Endothelial cell of umbilical vein (primary cell): ENCODE measurements at regions not wholly inside any gene's neighbourhood (a gene's known extent, or its start where the extent isn't known, plus 50 kb on each side); places are given as distances from the start of the nearest gene placed in this dataset.

ENCODE experiments used
- BruUV-seq: library from RNA; stranded (reverse); fragments of 400-500 nt; replicated peaks from 2 replicates; lab custom pipeline; 2021; lab: Mats Ljungman, UMichigan
- CTCF ChIA-PET: fragments of 300-600, 350-600 bp; sonication (Branson Sonifier 250); formaldehyde crosslinking; loops from one replicate; lab custom pipeline; 2021; ENCODE audit warnings: antibody characterized with exemption, inconsistent platforms; lab: Charles Lee
- POLR2A ChIA-PET: fragments of 300-600, 350-600 bp; sonication (Branson Sonifier 250); formaldehyde crosslinking; loops from one replicate; lab custom pipeline; 2021; ENCODE audit warnings: antibody characterized with exemption, inconsistent platforms; lab: Charles Lee
- DNase-seq: peaks from one replicate; pipeline ENCODE4 v3.0.0-alpha.2; 2011; ENCODE audit warnings: low read depth, low spot score
- FAIRE-seq: peaks from 2 replicates; lab custom pipeline; 2011; peaks lifted over from hg19 to GRCh38; lab: Jason Lieb, UNC
- H2AFZ ChIP-seq: 2 replicates; pipeline ENCODE4 v1.6.0; 2012; ENCODE audit warnings: low read depth, low read length, control low read depth, inconsistent platforms
- H3K27ac ChIP-seq: 2 replicates; pipeline ENCODE4 v1.5.1; 2011; ENCODE audit warnings: low read depth, mild to moderate bottlenecking, control low read depth, low read length, moderate library complexity; ENCODE audit not compliant: insufficient read depth
- H3K27me3 ChIP-seq, 2 experiments: 2 replicates each; pipeline versions ENCODE4 v1.6.0 to v1.6.1; 2011; ENCODE audit warnings: low read length in 2 of 2, mixed read lengths in 1 of 2; ENCODE audit not compliant: control insufficient read depth in 2 of 2, insufficient read depth in 2 of 2
- H3K36me3 ChIP-seq, 2 experiments: 2 replicates in 1 of 2; 3 replicates in 1 of 2; pipeline ENCODE4 v1.5.1; 2011; ENCODE audit warnings: low read length in 2 of 2, mild to moderate bottlenecking in 1 of 2, moderate library complexity in 1 of 2; ENCODE audit not compliant: control insufficient read depth in 2 of 2, insufficient read depth in 2 of 2; ENCODE audit errors: extremely low read depth in 1 of 2
- H3K4me1 ChIP-seq: 3 replicates; pipeline ENCODE4 v1.5.1; 2011; ENCODE audit warnings: mild to moderate bottlenecking, low read length; ENCODE audit not compliant: control insufficient read depth, insufficient read depth; ENCODE audit errors: extremely low read depth
- H3K4me2 ChIP-seq: 2 replicates; pipeline ENCODE4 v1.6.1; 2011; ENCODE audit warnings: low read length, control low read depth, mixed read lengths; ENCODE audit not compliant: insufficient read depth
- H3K4me3 ChIP-seq, 3 experiments: fragments of 200-600 bp in 1 of 3; sonication (generic), shearing (Covaris generic) in 1 of 3; replicated peaks in 1 of 3; 2 replicates each; pipeline ENCODE4 v1.5.1; 2011 to 2016; ENCODE audit warnings: control low read depth in 3 of 3, low read length in 3 of 3, mild to moderate bottlenecking in 2 of 3, inconsistent platforms in 1 of 3, low read depth in 1 of 3, moderate library complexity in 1 of 3; ENCODE audit not compliant: insufficient read depth in 1 of 3
- H3K79me2 ChIP-seq: 2 replicates; pipeline ENCODE4 v1.6.0; 2012; ENCODE audit warnings: low read length, inconsistent platforms; ENCODE audit not compliant: control insufficient read depth, insufficient read depth
- H3K9ac ChIP-seq: replicated peaks from 2 replicates; pipeline ENCODE3; 2011; ENCODE audit warnings: low read length, control low read depth; ENCODE audit not compliant: insufficient read depth; ENCODE audit errors: extremely low read depth
- H3K9me1 ChIP-seq: replicated peaks from 3 replicates; pipeline ENCODE4 v1.6.0; 2011; ENCODE audit warnings: mild to moderate bottlenecking, low read length; ENCODE audit not compliant: control insufficient read depth, insufficient read depth; ENCODE audit errors: extremely low read depth
- H3K9me3 ChIP-seq: replicated peaks from 2 replicates; pipeline ENCODE4 v1.5.1; 2012; ENCODE audit warnings: low read length, inconsistent platforms; ENCODE audit not compliant: control insufficient read depth, insufficient read depth
- H4K20me1 ChIP-seq: replicated peaks from 2 replicates; pipeline ENCODE3; 2011; ENCODE audit warnings: mild to moderate bottlenecking, low read length; ENCODE audit not compliant: control insufficient read depth, insufficient read depth; ENCODE audit errors: extremely low read depth
- EZH2 ChIP-seq: IDR thresholded peaks from 2 replicates; pipeline ENCODE4 v1.6.1; 2012; ENCODE audit warnings: borderline replicate concordance, low read depth, mild to moderate bottlenecking, moderate library complexity, low read length, inconsistent platforms; ENCODE audit not compliant: severe bottlenecking
- JUN ChIP-seq: IDR thresholded peaks from 2 replicates; pipeline ENCODE4 v1.6.1; 2011; ENCODE audit warnings: borderline replicate concordance, low read depth; ENCODE audit not compliant: insufficient read length, insufficient read depth
- POLR2A ChIP-seq: IDR thresholded peaks from 2 replicates; pipeline ENCODE4 v1.6.1; 2012; ENCODE audit warnings: low read depth, mild to moderate bottlenecking, control low read depth, low read length
- POLR2AphosphoS5 ChIP-seq: IDR thresholded peaks from 2 replicates; pipeline ENCODE4 v1.6.1; 2012; ENCODE audit warnings: low read depth, mild to moderate bottlenecking, control low read depth, low read length, moderate library complexity; ENCODE audit not compliant: insufficient read depth
- dilution Hi-C: fragments of 300-500 bp; cut with MboI; formaldehyde crosslinking; loops from one replicate; pipeline ENCODE4 v1.15.0; 2019; ENCODE audit warnings: low sequenced_read_pairs; ENCODE audit not compliant: extremely low pct_ligation_motif_present
- intact Hi-C: fragments of 100-400 bp; cut with micrococcal nuclease; formaldehyde crosslinking; loops from one replicate; pipeline ENCODE4 v1.10.0; 2022
- TF ChIP-seq, protein P1 (sequence below): IDR thresholded peaks from 2 replicates; pipeline ENCODE4 v1.6.1; 2011; ENCODE audit not compliant: insufficient read depth, insufficient read length
- TF ChIP-seq, protein P2 (sequence below), 2 donors: IDR thresholded peaks; 1 replicate in 1 of 2; 2 replicates in 1 of 2; pipeline ENCODE4 v1.5.1; 2011; ENCODE audit warnings: low read length in 2 of 2, mild to moderate bottlenecking in 2 of 2, moderate library complexity in 2 of 2, control low read depth in 1 of 2, inconsistent platforms in 1 of 2, low read depth in 1 of 2; ENCODE audit not compliant: insufficient read depth in 1 of 2; ENCODE audit errors: extremely low read depth in 1 of 2

DNA sequence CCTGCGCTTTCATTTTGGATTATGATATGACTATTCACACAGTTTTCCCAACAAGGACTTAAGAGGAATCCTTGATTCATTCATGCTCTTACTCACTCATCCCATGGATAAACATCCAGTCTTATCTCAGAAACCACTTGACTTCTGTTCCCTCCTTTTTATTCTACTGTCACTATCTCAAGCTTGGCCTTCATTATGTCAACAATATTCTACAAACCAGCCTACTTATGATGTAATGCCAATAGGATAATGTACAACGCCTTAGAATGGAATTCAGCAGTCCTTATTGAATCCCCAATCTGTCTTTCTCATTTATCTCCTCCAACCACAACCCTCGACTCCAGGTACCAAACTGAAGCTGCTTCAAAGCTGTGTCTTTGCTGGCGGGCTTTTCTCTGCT is 448.5 kb downstream of the PDZRN4 start:
- H3K4me2 ChIP-seq, result no peak overlapping the region
- CTCF ChIA-PET, result no interaction called here
- H3K4me1 ChIP-seq, result no peaks in the 10 kb centered on the region
- no peaks in the 10 kb centered on the region for H3K36me3 ChIP-seq
- intact Hi-C loops (no loop called here), dilution Hi-C loops (no loop called here)
- no peak overlapping the region for H3K9ac ChIP-seq
- POLR2A ChIA-PET, result no interaction called here
- H3K9me1 ChIP-seq, result no peaks in the 10 kb centered on the region
- no peak overlapping the region for H3K4me3 ChIP-seq
- no peak overlapping the region for H3K27ac ChIP-seq
- TF ChIP-seq POLR2AphosphoS5, result no peak
- TF ChIP-seq, protein P1, sequence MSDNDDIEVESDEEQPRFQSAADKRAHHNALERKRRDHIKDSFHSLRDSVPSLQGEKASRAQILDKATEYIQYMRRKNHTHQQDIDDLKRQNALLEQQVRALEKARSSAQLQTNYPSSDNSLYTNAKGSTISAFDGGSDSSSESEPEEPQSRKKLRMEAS, result no peak
- TF ChIP-seq, protein P2, sequence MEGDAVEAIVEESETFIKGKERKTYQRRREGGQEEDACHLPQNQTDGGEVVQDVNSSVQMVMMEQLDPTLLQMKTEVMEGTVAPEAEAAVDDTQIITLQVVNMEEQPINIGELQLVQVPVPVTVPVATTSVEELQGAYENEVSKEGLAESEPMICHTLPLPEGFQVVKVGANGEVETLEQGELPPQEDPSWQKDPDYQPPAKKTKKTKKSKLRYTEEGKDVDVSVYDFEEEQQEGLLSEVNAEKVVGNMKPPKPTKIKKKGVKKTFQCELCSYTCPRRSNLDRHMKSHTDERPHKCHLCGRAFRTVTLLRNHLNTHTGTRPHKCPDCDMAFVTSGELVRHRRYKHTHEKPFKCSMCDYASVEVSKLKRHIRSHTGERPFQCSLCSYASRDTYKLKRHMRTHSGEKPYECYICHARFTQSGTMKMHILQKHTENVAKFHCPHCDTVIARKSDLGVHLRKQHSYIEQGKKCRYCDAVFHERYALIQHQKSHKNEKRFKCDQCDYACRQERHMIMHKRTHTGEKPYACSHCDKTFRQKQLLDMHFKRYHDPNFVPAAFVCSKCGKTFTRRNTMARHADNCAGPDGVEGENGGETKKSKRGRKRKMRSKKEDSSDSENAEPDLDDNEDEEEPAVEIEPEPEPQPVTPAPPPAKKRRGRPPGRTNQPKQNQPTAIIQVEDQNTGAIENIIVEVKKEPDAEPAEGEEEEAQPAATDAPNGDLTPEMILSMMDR (IDR thresholded peaks at IDR 0.05; ENCODE audit: extremely low read depth in 1 of 2, insufficient read depth in 1 of 2, low read depth in 1 of 2, low read length in 2 of 2), result no peak
- no peak for TF ChIP-seq EZH2
- no peak for TF ChIP-seq POLR2A
- no peak for TF ChIP-seq JUN
- BruUV-seq, result no TSS peak
- H3K79me2 ChIP-seq, result no peaks in the 10 kb centered on the region
- DNase-seq (no peak), FAIRE-seq (no peak)
- no peaks in the 10 kb centered on the region for H3K9me3 ChIP-seq
- H2AFZ ChIP-seq, result no peak overlapping the region
- H4K20me1 ChIP-seq, result no peaks in the 10 kb centered on the region
- no peaks in the 10 kb centered on the region for H3K27me3 ChIP-seq
